ENCODE measurements at regions not wholly inside any gene's neighbourhood (a gene's known extent, or its start where the extent isn't known, plus 50 kb on each side); places are given as distances from the start of the nearest gene placed in this dataset.

DNA sequence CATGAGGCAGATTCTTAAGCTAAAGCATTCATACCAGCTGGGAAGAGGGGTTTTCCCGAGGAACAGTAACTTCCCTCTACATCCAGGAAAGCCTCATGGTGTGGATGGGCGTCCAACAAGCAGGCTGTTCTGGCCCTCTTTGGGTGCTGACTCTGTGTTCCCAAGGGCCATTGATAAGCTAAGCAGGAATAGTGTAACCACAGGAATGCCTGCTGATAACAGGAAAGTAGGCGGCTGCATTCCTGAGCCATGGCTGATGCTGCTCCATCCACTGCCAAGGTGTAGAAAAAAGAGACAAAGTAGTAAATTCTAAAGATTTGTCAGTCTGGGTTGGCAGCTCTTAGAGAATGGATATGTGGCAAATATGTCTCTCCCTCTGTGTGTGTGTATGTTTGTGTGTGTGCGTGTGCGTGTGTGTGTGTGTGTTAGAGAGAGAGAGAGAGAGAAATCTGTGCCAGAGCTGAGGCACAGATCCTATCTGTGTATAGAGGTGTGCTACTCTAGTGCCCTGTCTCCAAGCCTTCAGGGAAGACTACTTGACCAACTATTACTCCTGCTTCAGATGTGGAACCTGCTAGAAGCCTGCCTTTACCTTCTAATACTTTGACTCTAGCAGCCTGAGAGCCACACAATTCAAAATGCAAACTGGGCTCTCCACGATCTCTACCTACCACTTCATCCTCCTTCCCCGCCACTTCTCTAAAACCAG lies 353.1 kb upstream of the NR3C2 start:
- no peak overlapping the region for H3K27ac ChIP-seq
- no peaks in the 10 kb centered on the region for H3K27me3 ChIP-seq
- no peaks in the 10 kb centered on the region for H3K36me3 ChIP-seq
- DNase-seq, result no peak
- no peaks in the 10 kb centered on the region for H3K4me1 ChIP-seq
- no peaks in the 10 kb centered on the region for H3K9me3 ChIP-seq (replicated peaks)
- H3K4me3 ChIP-seq, result no peak overlapping the region

DNA sequence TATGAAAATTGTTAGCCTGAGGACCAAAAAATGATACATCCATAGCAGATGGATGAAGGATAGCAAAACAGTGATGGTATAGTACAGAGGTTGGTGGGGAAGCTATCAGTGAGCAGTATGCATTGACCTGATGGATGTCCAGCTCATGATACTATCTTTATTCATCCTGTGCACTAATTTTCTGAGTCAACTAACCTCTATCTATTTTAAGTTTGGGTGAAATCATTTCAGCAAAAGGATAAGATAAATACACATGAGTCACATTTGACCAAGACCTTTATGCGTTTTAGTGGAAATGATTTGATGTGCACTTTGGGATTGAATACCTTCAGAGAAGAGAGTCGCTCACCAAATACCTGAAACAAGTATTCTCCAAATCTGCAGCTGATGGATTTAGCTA lies 351.0 kb upstream of the NR3C2 start:
- no peaks in the 10 kb centered on the region for H3K27me3 ChIP-seq
- no peaks in the 10 kb centered on the region for H3K4me1 ChIP-seq
- H3K27ac ChIP-seq, result no peak overlapping the region
- DNase-seq, result no peak
- no peak overlapping the region for H3K4me3 ChIP-seq
- H3K36me3 ChIP-seq, result no peaks in the 10 kb centered on the region
- H3K9me3 ChIP-seq (replicated peaks), result no peaks in the 10 kb centered on the region

- no peak for DNase-seq
- no peaks in the 10 kb centered on the region for H3K27me3 ChIP-seq
- H3K27ac ChIP-seq, result no peak overlapping the region
- no peaks in the 10 kb centered on the region for H3K4me1 ChIP-seq
- H3K36me3 ChIP-seq, result no peaks in the 10 kb centered on the region
- H3K4me3 ChIP-seq, result no peak overlapping the region
- H3K9me3 ChIP-seq (replicated peaks), result no peaks in the 10 kb centered on the region
Observed at GRCh38 chr4:148790691-148791090, 348.5 kb upstream of the NR3C2 start.

DNA sequence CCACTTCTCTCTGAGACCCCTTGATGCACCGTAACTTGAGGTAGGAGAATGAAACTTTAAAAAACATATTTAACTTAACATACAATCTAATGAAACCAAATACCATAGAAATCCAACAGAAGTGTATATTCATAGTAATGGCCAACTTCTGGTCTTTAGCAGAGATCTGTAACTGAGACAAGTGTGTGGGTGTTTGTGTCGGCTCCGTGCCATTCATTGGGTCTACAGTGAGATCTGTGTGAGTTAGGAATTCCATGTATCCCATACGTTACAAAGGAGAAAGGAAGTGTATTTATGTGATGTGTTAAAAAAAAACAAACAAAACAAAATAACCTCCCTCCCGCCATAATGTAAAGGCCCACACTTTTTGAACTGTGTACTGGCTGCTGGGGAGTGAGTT lies 348.0 kb upstream of the NR3C2 start:
- Histone ChIP-seq H3K36me3 (no peaks in the 10 kb centered on the region), H3K9me3 (replicated peaks) (no peaks in the 10 kb centered on the region), H3K27ac (no peak overlapping the region), H3K27me3 (no peaks in the 10 kb centered on the region), H3K4me1 (no peaks in the 10 kb centered on the region), H3K4me3 (no peak overlapping the region)
- no peak for DNase-seq

GRCh38 chr4:148787831-148788477 lies 345.7 kb upstream of the NR3C2 start:
- Histone ChIP-seq H3K9me3 (replicated peaks) (no peaks in the 10 kb centered on the region), H3K27me3 (no peaks in the 10 kb centered on the region), H3K36me3 (no peaks in the 10 kb centered on the region), H3K4me3 (no peak overlapping the region), H3K4me1 (no peaks in the 10 kb centered on the region), H3K27ac (no peak overlapping the region)
- DNase-seq, result peak in 1 of 2 experiments; percentile 20

- Histone ChIP-seq H3K27me3 (no peaks in the 10 kb centered on the region), H3K36me3 (no peaks in the 10 kb centered on the region), H3K4me1 (no peaks in the 10 kb centered on the region), H3K9me3 (replicated peaks) (no peaks in the 10 kb centered on the region), H3K4me3 (no peak overlapping the region), H3K27ac (no peak overlapping the region)
- DNase-seq, result no peak
Observed at GRCh38 chr4:148787285-148787684, 345.1 kb upstream of the NR3C2 start.

DNA sequence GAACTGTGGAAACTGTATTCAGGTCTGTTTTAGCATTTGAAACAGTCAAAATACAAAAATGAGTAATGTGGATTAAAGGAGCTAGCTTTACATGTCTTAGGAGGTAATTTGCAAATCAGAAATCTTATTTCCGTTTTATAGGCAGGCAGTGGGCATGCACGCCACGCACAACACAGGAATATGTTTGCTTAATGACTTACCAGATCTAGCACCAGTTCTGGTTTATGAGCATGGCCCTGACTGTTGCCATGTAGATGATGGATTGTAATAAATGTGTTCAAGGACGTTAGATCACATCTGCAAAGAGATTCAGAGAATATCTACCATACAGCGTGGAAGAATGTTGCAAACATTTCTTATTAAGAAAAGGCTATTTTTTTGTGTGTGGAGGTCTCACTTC lies 344.5 kb upstream of the NR3C2 start:
- H3K27ac ChIP-seq, result no peak overlapping the region
- no peak for DNase-seq
- no peaks in the 10 kb centered on the region for H3K36me3 ChIP-seq
- no peak overlapping the region for H3K4me3 ChIP-seq
- H3K4me1 ChIP-seq, result no peaks in the 10 kb centered on the region
- H3K27me3 ChIP-seq, result no peaks in the 10 kb centered on the region
- no peaks in the 10 kb centered on the region for H3K9me3 ChIP-seq (replicated peaks)

DNA sequence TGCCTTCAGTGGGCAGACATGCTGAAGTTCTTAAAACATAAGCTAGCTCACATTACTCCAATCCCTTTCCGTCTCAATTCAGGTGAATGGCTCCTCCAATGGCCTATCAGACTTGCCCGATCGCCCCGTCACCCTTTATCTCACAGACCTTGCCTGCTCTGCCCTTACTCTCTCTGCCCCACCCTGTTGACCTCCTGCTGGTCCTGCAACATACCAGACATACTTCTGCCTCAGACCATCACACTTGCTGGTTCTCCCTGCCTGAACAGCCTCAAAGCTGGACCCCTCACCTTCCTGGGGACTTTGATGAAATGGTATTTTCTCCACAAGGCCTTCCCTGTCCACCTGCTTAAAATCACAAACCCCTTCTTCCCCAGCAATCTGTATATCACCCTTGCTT lies 340.1 kb upstream of the NR3C2 start:
- Histone ChIP-seq H3K4me3 (no peak overlapping the region), H3K9me3 (replicated peaks) (no peaks in the 10 kb centered on the region), H3K36me3 (no peaks in the 10 kb centered on the region), H3K27me3 (no peaks in the 10 kb centered on the region), H3K4me1 (no peaks in the 10 kb centered on the region), H3K27ac (no peak overlapping the region)
- DNase-seq, result no peak

DNA sequence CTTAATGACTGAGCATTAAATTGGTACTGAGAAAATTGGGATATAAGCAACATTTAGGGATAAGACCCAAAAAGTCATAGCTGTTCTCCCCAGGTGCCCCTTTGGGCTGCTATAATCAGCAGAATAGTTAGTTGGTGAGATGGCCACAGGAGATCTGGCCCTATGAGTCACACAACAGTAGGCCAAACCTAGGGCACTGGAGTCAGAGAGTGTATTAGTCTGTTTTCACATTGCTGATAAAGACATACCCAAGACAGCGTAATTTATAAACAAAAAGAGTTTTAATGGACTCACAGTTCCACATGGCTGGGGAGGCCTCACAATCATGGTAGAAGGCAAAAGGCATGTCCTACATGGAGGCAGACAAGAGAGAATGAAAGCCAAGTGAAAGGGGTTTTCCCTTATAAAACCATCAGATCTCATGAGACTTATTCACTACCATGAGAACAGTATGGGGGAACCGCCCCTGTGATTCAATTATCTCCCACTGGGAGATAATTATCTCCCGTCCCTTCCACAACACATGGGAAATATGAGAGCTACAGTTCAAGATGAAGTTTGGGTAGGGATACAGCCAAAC lies 338.3 kb upstream of the NR3C2 start:
- H3K27ac ChIP-seq, result no peak overlapping the region
- no peak overlapping the region for H3K4me3 ChIP-seq
- H3K27me3 ChIP-seq, result no peaks in the 10 kb centered on the region
- H3K9me3 ChIP-seq (replicated peaks), result no peaks in the 10 kb centered on the region
- no peaks in the 10 kb centered on the region for H3K36me3 ChIP-seq
- DNase-seq, result no peak
- H3K4me1 ChIP-seq, result no peaks in the 10 kb centered on the region

DNA sequence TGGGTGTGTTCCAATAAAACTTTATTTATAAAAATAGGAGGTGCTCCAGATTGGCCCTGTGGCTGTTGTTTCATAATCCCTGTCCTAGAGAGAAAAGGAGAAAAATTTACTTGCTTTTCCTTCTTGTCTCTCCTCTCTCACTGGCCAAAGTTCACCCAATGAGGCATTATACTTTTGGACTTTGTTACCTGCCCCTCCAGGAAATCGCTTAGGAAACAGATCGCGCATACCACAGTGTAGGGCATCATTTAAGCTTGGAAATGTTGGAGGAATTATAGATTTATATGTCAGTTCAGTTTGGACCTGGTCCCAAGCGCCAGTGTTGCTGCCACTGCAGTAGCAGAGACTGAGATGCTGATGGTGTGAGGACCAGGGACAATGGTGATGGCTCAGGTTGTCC lies 337.6 kb upstream of the NR3C2 start:
- Histone ChIP-seq H3K36me3 (no peaks in the 10 kb centered on the region), H3K4me1 (no peaks in the 10 kb centered on the region), H3K9me3 (replicated peaks) (no peaks in the 10 kb centered on the region), H3K27ac (no peak overlapping the region), H3K27me3 (no peaks in the 10 kb centered on the region), H3K4me3 (no peak overlapping the region)
- DNase-seq, result no peak

- no peaks in the 10 kb centered on the region for H3K36me3 ChIP-seq
- no peak for DNase-seq
- no peaks in the 10 kb centered on the region for H3K9me3 ChIP-seq (replicated peaks)
- no peaks in the 10 kb centered on the region for H3K4me1 ChIP-seq
- H3K27me3 ChIP-seq, result no peaks in the 10 kb centered on the region
- no peak overlapping the region for H3K4me3 ChIP-seq
- H3K27ac ChIP-seq, result no peak overlapping the region
Observed at GRCh38 chr4:148778980-148779675, 336.9 kb upstream of the NR3C2 start.

GRCh38 chr4:148776941-148777340 lies 334.7 kb upstream of the NR3C2 start:
- H3K4me3 ChIP-seq, result no peak overlapping the region
- DNase-seq, result no peak
- H3K27me3 ChIP-seq, result no peaks in the 10 kb centered on the region
- no peaks in the 10 kb centered on the region for H3K36me3 ChIP-seq
- H3K4me1 ChIP-seq, result no peaks in the 10 kb centered on the region
- H3K9me3 ChIP-seq (replicated peaks), result no peaks in the 10 kb centered on the region
- H3K27ac ChIP-seq, result no peak overlapping the region

GRCh38 chr4:148774134-148774533 lies 331.9 kb upstream of the NR3C2 start:
- Histone ChIP-seq H3K9me3 (replicated peaks) (no peaks in the 10 kb centered on the region), H3K27ac (no peak overlapping the region), H3K4me1 (no peaks in the 10 kb centered on the region), H3K4me3 (no peak overlapping the region), H3K27me3 (no peaks in the 10 kb centered on the region), H3K36me3 (no peaks in the 10 kb centered on the region)
- no peak for DNase-seq

DNA sequence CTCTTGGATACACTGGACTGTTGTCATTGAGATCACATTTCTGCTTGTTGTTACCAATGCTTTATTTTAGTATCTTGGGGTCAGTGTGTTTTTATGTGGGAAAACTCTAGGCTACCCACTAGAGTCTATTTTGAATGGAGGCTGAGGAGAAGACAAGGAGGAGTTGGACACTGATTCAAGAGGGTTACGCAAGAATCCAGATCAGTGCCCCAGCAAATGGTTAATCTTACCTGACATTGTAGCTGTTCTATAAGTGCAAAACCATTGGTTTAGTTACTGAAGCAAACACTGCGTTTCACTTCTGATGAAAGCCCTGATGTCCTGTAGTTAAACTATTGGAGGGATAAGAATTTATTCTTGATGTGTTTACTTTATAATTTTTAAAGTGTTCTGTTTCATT lies 331.1 kb upstream of the NR3C2 start:
- no peak for DNase-seq
- H3K27me3 ChIP-seq, result no peaks in the 10 kb centered on the region
- H3K4me3 ChIP-seq, result no peak overlapping the region
- no peaks in the 10 kb centered on the region for H3K36me3 ChIP-seq
- no peak overlapping the region for H3K27ac ChIP-seq
- H3K4me1 ChIP-seq, result no peaks in the 10 kb centered on the region
- no peaks in the 10 kb centered on the region for H3K9me3 ChIP-seq (replicated peaks)

DNA sequence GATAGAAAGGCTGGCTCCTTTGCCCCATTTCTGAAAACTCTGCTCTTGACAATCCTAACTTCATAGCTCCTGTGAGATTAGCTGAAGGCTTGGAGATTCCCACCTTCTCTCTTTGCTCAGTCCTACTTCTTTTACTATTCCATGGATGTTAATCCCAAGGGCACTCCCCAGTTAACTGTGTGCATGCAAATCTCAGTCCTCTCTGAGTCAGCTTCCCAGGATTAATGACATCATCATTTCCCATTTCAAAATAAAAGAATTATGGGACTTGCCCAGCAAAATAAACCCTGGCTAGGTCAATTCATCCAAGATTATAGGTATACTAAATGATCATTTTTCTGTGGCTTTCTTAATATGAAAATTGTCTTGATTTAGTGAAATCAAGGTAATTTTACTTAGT lies 328.6 kb upstream of the NR3C2 start:
- Histone ChIP-seq H3K36me3 (no peaks in the 10 kb centered on the region), H3K4me1 (no peaks in the 10 kb centered on the region), H3K27ac (no peak overlapping the region), H3K4me3 (no peak overlapping the region), H3K9me3 (replicated peaks) (no peaks in the 10 kb centered on the region), H3K27me3 (no peaks in the 10 kb centered on the region)
- DNase-seq, result no peak
